ENCODE measurements at regions not wholly inside any gene's neighbourhood (a gene's known extent, or its start where the extent isn't known, plus 50 kb on each side); places are given as distances from the start of the nearest gene placed in this dataset.

- TF ChIP-seq CTCF (IDR thresholded peaks at IDR 0.05): no peak
Measured at GRCh38 chr2:11057031-11057430, 98.2 kb upstream of the SLC66A3 start.

- TF ChIP-seq CTCF (IDR thresholded peaks at IDR 0.05): no peak
Measured at GRCh38 chr2:11058129-11058528, 97.1 kb upstream of the SLC66A3 start.

- no peak for TF ChIP-seq CTCF (IDR thresholded peaks at IDR 0.05)
Measured at GRCh38 chr2:11060376-11061169, 94.7 kb upstream of the SLC66A3 start.

GRCh38 chr2:11065833-11066485 lies 89.3 kb upstream of the SLC66A3 start:
- no peak for TF ChIP-seq CTCF (IDR thresholded peaks at IDR 0.05)

- no peak for TF ChIP-seq CTCF (IDR thresholded peaks at IDR 0.05)
Measured at GRCh38 chr2:11067221-11068078, 87.8 kb upstream of the SLC66A3 start.

GRCh38 chr2:11068079-11068741 lies 87.1 kb upstream of the SLC66A3 start:
- no peak for TF ChIP-seq CTCF (IDR thresholded peaks at IDR 0.05)
